ENCODE measurements at regions not wholly inside any gene's neighbourhood (a gene's known extent, or its start where the extent isn't known, plus 50 kb on each side); places are given as distances from the start of the nearest gene placed in this dataset.

DNA sequence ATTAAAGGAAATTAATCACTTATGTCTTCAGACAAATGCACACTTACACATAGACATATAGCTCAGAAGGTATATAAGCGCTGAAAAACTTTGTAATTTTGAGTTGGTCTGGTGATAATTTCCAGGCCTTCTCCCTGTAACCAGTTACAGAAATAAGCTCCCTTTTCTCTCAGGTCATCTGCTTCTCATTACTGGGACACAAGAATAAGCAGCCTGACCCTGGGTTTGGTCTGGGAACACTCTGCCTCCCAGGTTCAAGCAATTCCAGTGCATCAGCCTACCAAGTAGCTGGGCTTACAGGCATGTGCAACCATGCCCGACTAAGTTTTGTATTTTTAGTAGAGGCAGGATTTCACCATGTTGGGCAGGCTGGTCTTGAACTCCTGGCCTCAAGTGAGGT, 274.5 kb downstream of the LMO7 start:
- TF ChIP-seq, protein P1, sequence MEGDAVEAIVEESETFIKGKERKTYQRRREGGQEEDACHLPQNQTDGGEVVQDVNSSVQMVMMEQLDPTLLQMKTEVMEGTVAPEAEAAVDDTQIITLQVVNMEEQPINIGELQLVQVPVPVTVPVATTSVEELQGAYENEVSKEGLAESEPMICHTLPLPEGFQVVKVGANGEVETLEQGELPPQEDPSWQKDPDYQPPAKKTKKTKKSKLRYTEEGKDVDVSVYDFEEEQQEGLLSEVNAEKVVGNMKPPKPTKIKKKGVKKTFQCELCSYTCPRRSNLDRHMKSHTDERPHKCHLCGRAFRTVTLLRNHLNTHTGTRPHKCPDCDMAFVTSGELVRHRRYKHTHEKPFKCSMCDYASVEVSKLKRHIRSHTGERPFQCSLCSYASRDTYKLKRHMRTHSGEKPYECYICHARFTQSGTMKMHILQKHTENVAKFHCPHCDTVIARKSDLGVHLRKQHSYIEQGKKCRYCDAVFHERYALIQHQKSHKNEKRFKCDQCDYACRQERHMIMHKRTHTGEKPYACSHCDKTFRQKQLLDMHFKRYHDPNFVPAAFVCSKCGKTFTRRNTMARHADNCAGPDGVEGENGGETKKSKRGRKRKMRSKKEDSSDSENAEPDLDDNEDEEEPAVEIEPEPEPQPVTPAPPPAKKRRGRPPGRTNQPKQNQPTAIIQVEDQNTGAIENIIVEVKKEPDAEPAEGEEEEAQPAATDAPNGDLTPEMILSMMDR (IDR thresholded peaks at IDR 0.05; ENCODE audit: insufficient read depth, low read depth, low read length) = no peak
- TF ChIP-seq EZH2 (IDR thresholded peaks at IDR 0.05; ENCODE audit: insufficient read depth, low read length) = no peak
